ENCODE measurements at regions not wholly inside any gene's neighbourhood (a gene's known extent, or its start where the extent isn't known, plus 50 kb on each side); places are given as distances from the start of the nearest gene placed in this dataset.

- TF ChIP-seq CTCF (optimal IDR thresholded peaks at IDR 0.05 in 1 of 3, IDR thresholded peaks at IDR 0.05 in 1 of 3, conservative IDR thresholded peaks at IDR 0.05 in 1 of 3; ENCODE audit: extremely low read depth in 1 of 3, insufficient read depth in 2 of 3, low read length in 3 of 3) (no peak), EZH2 (IDR thresholded peaks at IDR 0.05; ENCODE audit: low read length) (no peak)
Observed at GRCh38 chr4:11503166-11503565, 74.5 kb upstream of the HS3ST1 start.

All from keratinocyte (primary cell).